ENCODE measurements at regions not wholly inside any gene's neighbourhood (a gene's known extent, or its start where the extent isn't known, plus 50 kb on each side); places are given as distances from the start of the nearest gene placed in this dataset.
"Not testable (repeated sequence)": the region's sequence is repeated elsewhere in the genome, so short reads cannot be mapped to it uniquely, and the experiment has no call there.

DNA sequence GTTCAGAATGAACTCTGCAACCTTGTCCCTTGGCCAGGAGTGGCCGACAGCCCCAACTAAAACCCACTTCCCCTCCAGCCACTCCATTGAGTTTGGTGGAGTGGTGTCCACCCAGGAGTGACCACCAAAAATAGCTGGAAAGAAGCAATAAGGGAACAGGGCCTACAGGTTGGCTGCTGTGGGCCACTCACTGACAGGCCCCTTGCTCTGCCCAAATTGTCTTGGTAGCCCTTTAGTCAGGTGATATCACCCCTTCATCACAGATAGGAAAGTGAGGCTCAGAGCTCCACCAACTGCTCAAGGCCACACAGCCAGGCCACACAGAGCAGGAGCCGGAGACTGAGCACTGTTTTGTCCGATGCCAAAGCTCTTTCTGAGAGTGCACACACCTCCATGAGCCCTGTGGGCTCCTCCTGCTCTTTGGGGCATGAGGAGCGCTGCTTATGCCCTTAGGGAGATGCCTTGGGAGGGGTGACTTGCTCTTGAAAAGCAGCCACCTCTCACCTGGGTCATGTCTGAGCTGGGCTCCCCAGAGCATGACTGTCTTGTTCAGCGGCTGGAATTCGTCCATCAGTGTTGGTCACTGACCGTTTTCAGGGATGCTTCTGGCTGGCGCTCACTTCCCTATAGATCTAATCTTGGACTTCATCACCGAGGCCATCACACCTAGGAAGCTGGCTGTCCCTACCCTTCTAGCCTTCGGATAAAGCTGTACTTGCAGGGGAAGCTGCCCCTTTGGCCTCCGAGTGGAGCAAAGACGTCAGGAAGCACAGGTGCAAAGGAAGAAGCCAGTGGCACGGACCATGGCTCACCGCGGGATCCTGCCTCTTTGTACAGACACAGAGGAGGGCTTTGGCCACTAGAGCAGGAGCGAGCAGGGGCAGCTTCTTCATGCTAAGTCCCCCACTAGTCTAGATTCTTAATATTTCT, 186.0 kb upstream of the ZNF469 start:
- Mint-ChIP-seq H3K27me3 (ENCODE audit: low read depth) (no peaks in the 10 kb centered on the region), H3K4me3 (no peak overlapping the region), H3K4me1 (ENCODE audit: low read depth) (no peaks in the 10 kb centered on the region), H3K9me3 (ENCODE audit: insufficient read depth) (no peaks in the 10 kb centered on the region), H3K27ac (no peak overlapping the region), H3K36me3 (ENCODE audit: low read depth) (no peaks in the 10 kb centered on the region)
- ATAC-seq = no peak
- ChIA-PET POLR2A (no interaction called here), CTCF (no interaction called here)
- no peak for DNase-seq

DNA sequence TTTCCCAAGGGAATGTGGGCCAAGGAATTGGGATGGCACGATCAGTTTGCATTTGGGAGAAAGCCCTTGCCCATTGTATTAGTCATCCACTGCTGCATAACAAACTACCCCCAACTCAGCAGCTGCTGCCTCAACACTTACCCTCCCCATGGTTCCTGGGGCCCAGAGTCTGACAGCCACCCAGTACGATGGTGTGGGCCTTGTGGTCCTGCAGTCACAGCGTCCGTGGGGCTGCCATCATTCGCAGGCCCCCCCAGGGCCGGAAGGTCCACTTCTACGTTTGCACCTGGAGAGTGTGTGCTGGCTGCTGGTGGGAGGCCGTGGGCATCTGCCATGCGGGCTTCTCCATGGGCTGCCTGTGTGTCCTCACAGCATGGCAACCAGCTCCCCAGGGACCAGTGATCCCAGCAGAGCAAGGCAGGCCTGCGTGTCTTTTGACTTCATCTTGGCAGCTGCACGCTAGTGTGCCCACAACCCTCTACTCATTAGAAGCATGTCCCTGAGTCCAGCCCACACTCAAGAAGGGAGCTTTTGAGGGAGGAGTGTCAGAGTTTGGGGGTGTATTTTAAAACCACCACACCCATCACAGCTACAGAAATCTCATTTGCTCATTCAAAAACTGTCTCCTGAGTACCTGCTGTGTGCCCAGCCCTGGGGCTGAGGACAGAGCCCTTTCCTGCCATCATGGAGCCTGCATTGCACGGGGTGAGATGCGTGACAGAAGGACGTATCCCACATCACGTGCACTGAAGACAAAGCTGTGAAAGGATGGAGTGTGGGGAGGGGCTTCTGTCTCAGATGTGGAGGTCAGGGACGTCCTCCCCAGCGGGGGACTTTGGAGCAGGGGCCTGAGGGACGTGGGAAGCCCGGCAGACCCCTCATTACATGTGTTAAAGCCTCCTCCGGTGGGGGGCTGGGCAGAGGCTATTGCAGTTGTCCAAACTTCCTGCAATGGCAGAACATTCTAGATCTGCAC, 185.0 kb upstream of the ZNF469 start:
- ATAC-seq (no peak), DNase-seq (no peak)
- Mint-ChIP-seq H3K27me3 (ENCODE audit: low read depth) (no peaks in the 10 kb centered on the region), H3K27ac (no peak overlapping the region), H3K36me3 (ENCODE audit: low read depth) (no peaks in the 10 kb centered on the region), H3K9me3 (ENCODE audit: insufficient read depth) (no peaks in the 10 kb centered on the region), H3K4me1 (ENCODE audit: low read depth) (no peaks in the 10 kb centered on the region), H3K4me3 (no peak overlapping the region)
- ChIA-PET CTCF (no interaction called here), POLR2A (no interaction called here)

DNA sequence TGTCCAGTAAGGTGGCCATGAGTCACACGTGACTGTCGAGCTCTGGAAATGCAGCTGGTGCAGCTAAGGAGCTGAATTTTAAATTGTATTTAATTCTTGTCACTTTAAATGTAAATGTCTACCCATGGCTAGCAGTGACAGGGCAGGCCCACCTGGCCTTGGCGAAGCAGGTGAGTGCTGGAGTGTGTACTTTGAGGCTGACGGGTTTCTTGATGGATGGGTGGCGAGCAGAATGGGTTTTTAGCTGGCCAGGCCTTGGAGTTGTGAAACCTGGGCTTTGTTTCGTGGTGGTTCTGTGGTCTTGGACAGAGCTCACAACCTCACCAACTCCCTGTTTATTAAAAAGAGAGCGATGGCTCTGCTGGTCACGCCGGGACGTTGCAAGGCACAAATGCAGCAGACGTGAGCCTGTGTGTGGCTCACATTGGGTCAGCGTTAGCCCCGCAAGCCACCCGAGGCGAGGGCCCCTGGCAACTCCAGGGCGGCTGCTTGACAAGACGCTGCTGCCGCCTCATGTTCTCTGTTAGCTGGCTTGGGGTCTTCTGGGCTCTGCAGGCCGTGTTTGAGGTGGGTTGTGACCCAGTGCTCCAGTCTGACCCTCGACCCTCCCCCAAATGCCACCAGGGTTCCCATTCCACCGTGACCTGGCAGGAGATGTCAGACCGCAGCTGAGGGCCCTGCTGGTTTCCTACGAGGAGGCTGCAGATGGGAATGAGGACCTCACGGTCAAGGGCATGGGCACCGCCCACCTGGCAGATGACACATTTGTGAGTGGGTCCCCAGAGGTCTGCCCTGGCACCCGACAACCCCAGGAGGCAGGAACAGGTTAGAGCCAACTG, 184.1 kb upstream of the ZNF469 start:
- H3K4me1 Mint-ChIP-seq (ENCODE audit: low read depth); H3K27ac Mint-ChIP-seq; DNase-seq; CTCF ChIA-PET; H3K36me3 Mint-ChIP-seq (ENCODE audit: low read depth); H3K27me3 Mint-ChIP-seq (ENCODE audit: low read depth); ATAC-seq; H3K9me3 Mint-ChIP-seq (ENCODE audit: insufficient read depth); H3K4me3 Mint-ChIP-seq; POLR2A ChIA-PET: not testable (repeated sequence)

GRCh38 chr16:88199296-88200153, 183.2 kb upstream of the ZNF469 start:
- H3K4me3 Mint-ChIP-seq = not testable (repeated sequence)

DNA sequence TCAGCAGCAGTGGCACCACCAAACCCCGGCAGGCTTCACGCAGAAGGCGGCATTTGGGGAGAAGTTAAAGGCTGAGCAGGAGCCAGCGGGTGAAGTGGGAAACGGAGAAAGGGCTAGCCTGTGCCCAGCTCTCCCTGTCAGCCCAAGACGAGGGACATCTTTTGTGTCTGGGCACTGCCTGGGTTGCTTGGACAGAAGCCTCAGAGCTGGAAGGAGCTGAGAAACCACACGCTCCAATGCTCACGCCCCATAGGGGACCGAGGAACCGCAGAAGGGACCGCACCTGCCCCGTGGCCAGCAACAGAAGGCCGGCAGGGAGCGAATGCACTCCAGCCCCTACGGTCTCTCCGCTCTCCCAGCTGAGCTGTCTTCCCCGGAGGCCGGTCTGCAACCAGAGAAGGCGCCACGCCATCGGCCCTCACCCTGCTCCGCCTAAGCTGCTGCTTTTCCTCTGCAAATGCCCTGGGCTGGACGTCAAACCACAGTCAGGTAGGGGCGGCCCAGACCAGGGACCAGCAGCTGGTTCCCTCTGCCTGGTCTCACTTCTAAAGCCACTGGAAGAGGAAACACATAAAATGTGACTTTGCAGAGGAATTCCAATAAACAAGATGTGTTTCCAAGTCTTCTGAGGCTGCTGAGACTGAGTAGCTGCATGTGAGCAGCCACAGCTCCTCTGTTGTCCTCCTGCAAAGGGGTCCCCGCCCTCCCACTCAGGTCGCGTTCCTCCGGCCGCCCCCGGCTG, 182.4 kb upstream of the ZNF469 start:
- CTCF ChIA-PET; ATAC-seq; DNase-seq; H3K27me3 Mint-ChIP-seq (ENCODE audit: low read depth); H3K4me1 Mint-ChIP-seq (ENCODE audit: low read depth); H3K27ac Mint-ChIP-seq; H3K4me3 Mint-ChIP-seq; H3K36me3 Mint-ChIP-seq (ENCODE audit: low read depth); H3K9me3 Mint-ChIP-seq (ENCODE audit: insufficient read depth); POLR2A ChIA-PET: not testable (repeated sequence)

More at GRCh38 chr16:88199296-88200153, 183.2 kb upstream of the ZNF469 start:
- H3K27ac Mint-ChIP-seq; DNase-seq; H3K4me1 Mint-ChIP-seq (ENCODE audit: low read depth); CTCF ChIA-PET; H3K36me3 Mint-ChIP-seq (ENCODE audit: low read depth); H3K27me3 Mint-ChIP-seq (ENCODE audit: low read depth); POLR2A ChIA-PET; H3K9me3 Mint-ChIP-seq (ENCODE audit: insufficient read depth); ATAC-seq: not testable (repeated sequence)

DNA sequence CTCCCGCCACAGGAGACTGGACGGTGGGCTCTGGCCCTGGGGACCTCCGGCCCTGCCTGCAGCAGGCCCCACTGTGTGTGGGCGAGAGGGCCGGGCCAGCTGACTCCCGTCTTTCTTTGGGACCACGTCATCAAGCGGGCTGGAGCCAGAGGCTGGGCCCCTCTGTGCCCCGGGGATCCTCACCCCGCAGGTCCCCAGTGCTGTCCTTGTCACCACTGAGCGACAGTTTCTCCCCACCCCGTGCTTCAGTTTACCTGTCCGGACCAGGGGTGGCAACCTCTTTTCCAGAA, 181.9 kb upstream of the ZNF469 start:
- DNase-seq (no peak), ATAC-seq (no peak)
- POLR2A ChIA-PET = no interaction called here
- Mint-ChIP-seq H3K4me1 (ENCODE audit: low read depth) (no peaks in the 10 kb centered on the region), H3K4me3 (no peak overlapping the region), H3K27me3 (ENCODE audit: low read depth) (no peaks in the 10 kb centered on the region), H3K9me3 (ENCODE audit: insufficient read depth) (no peaks in the 10 kb centered on the region), H3K27ac (no peak overlapping the region), H3K36me3 (ENCODE audit: low read depth) (no peaks in the 10 kb centered on the region)
- CTCF ChIA-PET = no interaction called here

DNA sequence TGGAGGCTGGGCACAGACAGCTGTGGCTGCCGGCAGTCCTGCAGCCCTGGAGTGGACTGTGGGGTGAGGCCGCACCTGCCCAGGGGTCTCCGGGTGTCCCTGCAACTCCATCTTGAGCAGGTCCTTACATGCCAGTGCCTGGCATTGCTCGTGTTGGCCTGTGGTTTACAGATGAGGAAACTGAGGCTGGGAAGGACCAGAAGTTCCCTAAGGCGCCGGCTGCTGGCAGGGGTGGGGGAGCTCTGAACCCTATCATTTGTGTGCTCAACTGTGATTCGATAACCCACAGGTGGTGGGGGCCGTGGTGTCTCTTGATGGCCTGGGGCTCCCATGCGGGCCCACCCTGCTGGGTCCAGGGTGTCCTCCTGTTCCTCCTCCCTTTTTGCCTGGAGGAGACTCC, 181.1 kb upstream of the ZNF469 start:
- DNase-seq; H3K4me1 Mint-ChIP-seq (ENCODE audit: low read depth); H3K27me3 Mint-ChIP-seq (ENCODE audit: low read depth); H3K36me3 Mint-ChIP-seq (ENCODE audit: low read depth); CTCF ChIA-PET; H3K4me3 Mint-ChIP-seq; ATAC-seq; POLR2A ChIA-PET; H3K9me3 Mint-ChIP-seq (ENCODE audit: insufficient read depth); H3K27ac Mint-ChIP-seq: not testable (repeated sequence)

DNA sequence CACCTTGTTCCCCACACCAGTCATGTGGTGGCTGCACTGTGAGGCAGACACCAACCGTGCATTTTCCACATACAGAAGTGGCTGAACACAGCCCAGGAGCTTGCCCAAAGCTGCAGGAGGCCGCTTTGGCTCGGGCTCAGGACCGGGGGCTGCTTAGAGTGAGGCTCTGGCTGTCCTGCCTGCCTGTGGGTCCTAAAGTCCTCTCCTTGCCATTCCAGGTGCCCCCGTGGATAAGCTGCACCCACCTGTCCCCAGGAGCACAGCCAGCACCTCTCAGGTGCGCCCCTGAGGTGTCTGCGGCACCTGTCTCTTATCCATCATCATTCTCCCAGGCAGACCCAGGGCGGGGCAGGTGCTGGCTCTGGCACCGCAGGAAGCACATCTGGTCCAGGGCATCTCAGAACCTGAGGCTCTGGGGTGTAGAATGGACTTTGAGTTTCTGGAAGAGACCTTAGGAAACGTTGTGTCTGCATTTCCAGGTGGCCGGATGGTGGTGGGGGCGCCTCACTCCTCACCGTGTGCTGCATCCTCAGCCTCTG, 180.5 kb upstream of the ZNF469 start:
- Mint-ChIP-seq H3K9me3 (ENCODE audit: insufficient read depth) (no peaks in the 10 kb centered on the region), H3K4me3 (no peak overlapping the region), H3K36me3 (ENCODE audit: low read depth) (no peaks in the 10 kb centered on the region), H3K27ac (no peak overlapping the region), H3K27me3 (ENCODE audit: low read depth) (no peaks in the 10 kb centered on the region), H3K4me1 (ENCODE audit: low read depth) (no peaks in the 10 kb centered on the region)
- DNase-seq (no peak), ATAC-seq (no peak)
- ChIA-PET POLR2A (no interaction called here), CTCF (no interaction called here)

GRCh38 chr16:88202856-88203681, 179.7 kb upstream of the ZNF469 start:
- H3K4me1 Mint-ChIP-seq (ENCODE audit: low read depth); H3K27me3 Mint-ChIP-seq (ENCODE audit: low read depth); ATAC-seq; H3K36me3 Mint-ChIP-seq (ENCODE audit: low read depth); H3K9me3 Mint-ChIP-seq (ENCODE audit: insufficient read depth); H3K27ac Mint-ChIP-seq; CTCF ChIA-PET; DNase-seq; POLR2A ChIA-PET; H3K4me3 Mint-ChIP-seq: not testable (repeated sequence)
